Ishikawa (cell line): ENCODE measurements at regions not wholly inside any gene's neighbourhood (a gene's known extent, or its start where the extent isn't known, plus 50 kb on each side); places are given as distances from the start of the nearest gene placed in this dataset.

Experiments
- CREB1 ChIP-seq: IDR thresholded peaks from 2 replicates; pipeline ENCODE4 v1.6.1; 2012; ENCODE audit warnings: low read depth
- TAF1 ChIP-seq: IDR thresholded peaks from 2 replicates; pipeline ENCODE4 v1.6.1; 2012; ENCODE audit warnings: low read depth, mild to moderate bottlenecking
- TEAD4 ChIP-seq: IDR thresholded peaks from 2 replicates; pipeline ENCODE4 v1.6.1; 2012
- YY1 ChIP-seq: IDR thresholded peaks from 2 replicates; pipeline ENCODE4 v1.6.1; 2012; ENCODE audit warnings: low read depth
- ZBTB7A ChIP-seq: IDR thresholded peaks from 2 replicates; pipeline ENCODE4 v1.6.1; 2012; ENCODE audit warnings: low read depth
- TF ChIP-seq, protein P1 (sequence below): IDR thresholded peaks from 2 replicates; pipeline ENCODE4 v1.6.1; 2012
- TF ChIP-seq, protein P2 (sequence below): IDR thresholded peaks from 2 replicates; pipeline ENCODE4 v1.6.1; 2012
- TF ChIP-seq, protein P3 (sequence below): IDR thresholded peaks from 2 replicates; pipeline ENCODE4 v1.6.1; 2012; ENCODE audit warnings: low read depth, mild to moderate bottlenecking

DNA sequence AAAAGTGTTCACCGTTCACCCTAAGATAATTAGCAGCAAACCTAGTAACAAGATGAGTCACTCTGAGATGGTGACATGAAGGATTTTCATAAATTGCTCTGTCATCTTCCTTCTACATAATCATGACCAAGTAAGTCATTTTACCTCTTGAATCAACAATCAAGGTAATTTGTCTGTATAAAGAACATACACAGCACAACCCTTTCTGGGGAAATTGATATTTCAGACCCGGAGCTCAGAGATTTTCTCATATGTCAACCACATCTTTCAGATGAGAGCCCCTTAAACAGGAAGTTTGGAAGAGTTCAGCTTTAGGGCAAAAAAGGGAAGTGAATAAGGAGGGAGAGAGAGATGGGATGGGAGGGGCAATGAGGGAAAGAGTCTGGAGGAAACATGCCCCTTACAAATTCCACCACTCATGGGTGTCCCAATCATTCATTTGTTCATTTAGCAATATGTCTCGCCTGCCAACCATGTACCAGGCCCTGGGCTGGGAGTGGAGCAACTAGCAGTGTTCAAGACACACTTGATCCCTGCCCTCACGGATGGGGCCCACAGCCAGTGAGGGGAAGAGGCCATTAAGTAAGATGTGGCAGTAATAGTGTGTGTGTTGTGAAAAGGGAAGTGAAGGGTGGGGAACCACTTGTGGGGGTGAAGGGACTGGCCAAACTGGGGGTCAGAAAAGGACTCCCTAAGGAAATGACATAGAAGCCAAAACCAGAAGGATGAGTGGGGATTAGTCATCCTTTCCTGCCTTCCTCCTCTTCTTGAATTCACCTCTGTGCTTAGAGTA, 190.9 kb downstream of the MAFB start:
- TF ChIP-seq TEAD4 (no peak), YY1 (no peak), ZBTB7A (no peak), CREB1 (no peak), TAF1 (no peak)
- TF ChIP-seq, protein P1, sequence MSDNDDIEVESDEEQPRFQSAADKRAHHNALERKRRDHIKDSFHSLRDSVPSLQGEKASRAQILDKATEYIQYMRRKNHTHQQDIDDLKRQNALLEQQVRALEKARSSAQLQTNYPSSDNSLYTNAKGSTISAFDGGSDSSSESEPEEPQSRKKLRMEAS = no peak
- TF ChIP-seq, protein P2, sequence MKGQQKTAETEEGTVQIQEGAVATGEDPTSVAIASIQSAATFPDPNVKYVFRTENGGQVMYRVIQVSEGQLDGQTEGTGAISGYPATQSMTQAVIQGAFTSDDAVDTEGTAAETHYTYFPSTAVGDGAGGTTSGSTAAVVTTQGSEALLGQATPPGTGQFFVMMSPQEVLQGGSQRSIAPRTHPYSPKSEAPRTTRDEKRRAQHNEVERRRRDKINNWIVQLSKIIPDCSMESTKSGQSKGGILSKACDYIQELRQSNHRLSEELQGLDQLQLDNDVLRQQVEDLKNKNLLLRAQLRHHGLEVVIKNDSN = no peak
- TF ChIP-seq, protein P3, sequence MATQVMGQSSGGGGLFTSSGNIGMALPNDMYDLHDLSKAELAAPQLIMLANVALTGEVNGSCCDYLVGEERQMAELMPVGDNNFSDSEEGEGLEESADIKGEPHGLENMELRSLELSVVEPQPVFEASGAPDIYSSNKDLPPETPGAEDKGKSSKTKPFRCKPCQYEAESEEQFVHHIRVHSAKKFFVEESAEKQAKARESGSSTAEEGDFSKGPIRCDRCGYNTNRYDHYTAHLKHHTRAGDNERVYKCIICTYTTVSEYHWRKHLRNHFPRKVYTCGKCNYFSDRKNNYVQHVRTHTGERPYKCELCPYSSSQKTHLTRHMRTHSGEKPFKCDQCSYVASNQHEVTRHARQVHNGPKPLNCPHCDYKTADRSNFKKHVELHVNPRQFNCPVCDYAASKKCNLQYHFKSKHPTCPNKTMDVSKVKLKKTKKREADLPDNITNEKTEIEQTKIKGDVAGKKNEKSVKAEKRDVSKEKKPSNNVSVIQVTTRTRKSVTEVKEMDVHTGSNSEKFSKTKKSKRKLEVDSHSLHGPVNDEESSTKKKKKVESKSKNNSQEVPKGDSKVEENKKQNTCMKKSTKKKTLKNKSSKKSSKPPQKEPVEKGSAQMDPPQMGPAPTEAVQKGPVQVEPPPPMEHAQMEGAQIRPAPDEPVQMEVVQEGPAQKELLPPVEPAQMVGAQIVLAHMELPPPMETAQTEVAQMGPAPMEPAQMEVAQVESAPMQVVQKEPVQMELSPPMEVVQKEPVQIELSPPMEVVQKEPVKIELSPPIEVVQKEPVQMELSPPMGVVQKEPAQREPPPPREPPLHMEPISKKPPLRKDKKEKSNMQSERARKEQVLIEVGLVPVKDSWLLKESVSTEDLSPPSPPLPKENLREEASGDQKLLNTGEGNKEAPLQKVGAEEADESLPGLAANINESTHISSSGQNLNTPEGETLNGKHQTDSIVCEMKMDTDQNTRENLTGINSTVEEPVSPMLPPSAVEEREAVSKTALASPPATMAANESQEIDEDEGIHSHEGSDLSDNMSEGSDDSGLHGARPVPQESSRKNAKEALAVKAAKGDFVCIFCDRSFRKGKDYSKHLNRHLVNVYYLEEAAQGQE = no peak
